ACC112 (cell line): ENCODE measurements at regions not wholly inside any gene's neighbourhood (a gene's known extent, or its start where the extent isn't known, plus 50 kb on each side); places are given as distances from the start of the nearest gene placed in this dataset.

ENCODE experiments used
- H2AFZ ChIP-seq: fragments of 200-600 bp; sonication (generic); one replicate; pipeline ENCODE4 v1.6.0; 2017; ENCODE audit warnings: antibody characterized with exemption, low read length; ENCODE audit not compliant: unreplicated experiment
- H3K27ac ChIP-seq: fragments of 200-600 bp; sonication (generic); 2 replicates; pipeline ENCODE4 v1.5.1; 2014; ENCODE audit warnings: low read depth, mild to moderate bottlenecking, antibody characterized with exemption, low read length, moderate library complexity
- H3K27me3 ChIP-seq: fragments of 200-600 bp; sonication (generic); 2 replicates; pipeline ENCODE4 v1.6.1; 2014; ENCODE audit warnings: mild to moderate bottlenecking, antibody characterized with exemption, low read length, moderate library complexity, mixed read lengths; ENCODE audit not compliant: insufficient read depth
- H3K36me3 ChIP-seq: fragments of 200-600 bp; sonication (generic); 2 replicates; pipeline ENCODE4 v1.6.1; 2016; ENCODE audit warnings: mild to moderate bottlenecking, antibody characterized with exemption, low read length, moderate library complexity, mixed read lengths; ENCODE audit not compliant: insufficient read depth
- H3K4me1 ChIP-seq: fragments of 200-600 bp; sonication (generic); one replicate; pipeline ENCODE4 v1.6.1; 2016; ENCODE audit warnings: low read length, mixed read lengths; ENCODE audit not compliant: insufficient read depth, unreplicated experiment, control insufficient read depth
- H3K4me3 ChIP-seq: fragments of 200-600 bp; sonication (generic); 2 replicates; pipeline ENCODE4 v1.5.1; 2014; ENCODE audit warnings: mild to moderate bottlenecking, low read depth, low read length
- H3K79me2 ChIP-seq: fragments of 200-600 bp; sonication (generic); one replicate; pipeline ENCODE4 v1.6.0; 2016; ENCODE audit warnings: low read length; ENCODE audit not compliant: control insufficient read depth, unreplicated experiment, insufficient read depth

- no peaks in the 10 kb centered on the region for H3K36me3 ChIP-seq
- H3K27ac ChIP-seq = no peak overlapping the region
- no peak overlapping the region for H2AFZ ChIP-seq
- H3K4me3 ChIP-seq = no peak overlapping the region
- no peaks in the 10 kb centered on the region for H3K79me2 ChIP-seq
- peaks cover 15% of the 10 kb centered on the region; the same call in 1 of the 2 replicates for H3K27me3 ChIP-seq
- H3K4me1 ChIP-seq = no peaks in the 10 kb centered on the region
Observed at GRCh38 chr20:22452442-22453011, 131.8 kb downstream of the FOXA2 start.

- Histone ChIP-seq H2AFZ (no peak overlapping the region), H3K27me3 (peaks cover 11% of the 10 kb centered on the region; the same call in 1 of the 2 replicates), H3K36me3 (no peaks in the 10 kb centered on the region), H3K4me3 (no peak overlapping the region), H3K4me1 (no peaks in the 10 kb centered on the region), H3K27ac (no peak overlapping the region), H3K79me2 (no peaks in the 10 kb centered on the region)
Observed at GRCh38 chr20:22450537-22450936, 133.8 kb downstream of the FOXA2 start.

GRCh38 chr20:22449188-22449973, 135.0 kb downstream of the FOXA2 start:
- Histone ChIP-seq H3K4me3 (no peak overlapping the region), H2AFZ (no peak overlapping the region), H3K36me3 (no peaks in the 10 kb centered on the region), H3K27ac (no peak overlapping the region), H3K79me2 (no peaks in the 10 kb centered on the region), H3K27me3 (peaks cover 11% of the 10 kb centered on the region; the same call in 1 of the 2 replicates), H3K4me1 (no peaks in the 10 kb centered on the region)

DNA sequence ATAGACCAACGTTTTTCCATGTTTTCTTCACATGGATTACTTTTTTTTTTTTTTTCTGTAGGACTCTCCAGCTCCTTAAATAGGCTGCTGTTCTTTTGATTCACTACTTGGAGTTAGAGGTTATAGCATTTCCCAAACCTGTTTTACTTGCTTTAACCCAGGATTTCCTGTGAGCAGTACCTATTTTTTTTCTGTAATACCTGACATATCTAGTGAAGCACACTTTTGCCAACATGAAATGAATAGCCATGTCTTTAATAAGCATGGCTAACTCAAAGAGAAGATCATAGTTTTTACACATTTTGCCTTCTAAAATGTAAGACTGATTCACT, 137.0 kb downstream of the FOXA2 start:
- H3K27me3 ChIP-seq = peaks cover 11% of the 10 kb centered on the region; the same call in 1 of the 2 replicates
- no peaks in the 10 kb centered on the region for H3K4me1 ChIP-seq
- no peak overlapping the region for H3K4me3 ChIP-seq
- no peak overlapping the region for H2AFZ ChIP-seq
- no peaks in the 10 kb centered on the region for H3K36me3 ChIP-seq
- H3K79me2 ChIP-seq = no peaks in the 10 kb centered on the region
- no peak overlapping the region for H3K27ac ChIP-seq

GRCh38 chr20:22446613-22447446, 137.5 kb downstream of the FOXA2 start:
- Histone ChIP-seq H3K27ac (no peak overlapping the region), H2AFZ (no peak overlapping the region)

DNA sequence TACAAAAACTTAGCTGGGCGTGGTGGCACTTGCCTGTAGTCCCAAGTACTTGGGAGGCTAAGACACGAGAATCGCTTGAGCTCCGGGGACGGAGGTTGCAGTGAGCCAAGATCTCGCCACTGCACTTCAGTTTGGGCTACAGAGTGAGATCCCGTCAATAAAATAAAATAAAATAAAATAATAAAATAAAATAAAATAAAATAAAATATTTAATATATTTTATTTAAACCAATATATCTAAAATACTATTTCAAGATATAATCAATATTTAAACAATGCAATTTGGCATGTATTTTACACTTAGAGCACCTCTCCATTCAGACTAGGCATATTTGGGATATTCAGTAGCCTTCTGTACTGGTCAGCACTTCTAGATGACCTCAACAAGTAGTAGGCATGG, 142.1 kb downstream of the FOXA2 start:
- no peak overlapping the region for H3K4me3 ChIP-seq
- no peak overlapping the region for H3K27ac ChIP-seq
- no peak overlapping the region for H2AFZ ChIP-seq
- H3K36me3 ChIP-seq = no peaks in the 10 kb centered on the region
- no peaks in the 10 kb centered on the region for H3K4me1 ChIP-seq
- no peaks in the 10 kb centered on the region for H3K79me2 ChIP-seq
- H3K27me3 ChIP-seq = no peaks in the 10 kb centered on the region

More at GRCh38 chr20:22446613-22447446, 137.5 kb downstream of the FOXA2 start:
- Histone ChIP-seq H3K4me1 (no peaks in the 10 kb centered on the region), H3K36me3 (no peaks in the 10 kb centered on the region), H3K4me3 (no peak overlapping the region), H3K79me2 (no peaks in the 10 kb centered on the region), H3K27me3 (peaks cover 11% of the 10 kb centered on the region; the same call in 1 of the 2 replicates)

DNA sequence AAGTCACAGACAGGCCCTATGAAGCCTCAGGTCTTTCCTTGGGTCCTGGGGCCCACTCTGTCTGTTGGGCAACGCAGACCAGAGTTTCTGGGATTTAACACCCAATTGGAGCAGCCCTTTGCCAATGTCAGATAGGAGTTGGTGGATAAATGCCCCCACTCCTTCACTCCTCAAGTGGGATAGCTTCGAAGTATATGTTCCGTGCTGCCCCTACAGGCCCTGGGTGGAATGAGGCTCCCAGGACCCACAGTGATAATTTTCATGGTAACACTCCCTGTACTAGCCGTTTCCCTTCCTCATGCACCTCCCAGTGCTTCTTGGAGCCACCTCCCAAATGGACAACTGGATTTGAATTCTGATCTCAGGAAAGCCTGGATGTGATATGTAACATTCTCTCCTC, 145.4 kb downstream of the FOXA2 start:
- H3K36me3 ChIP-seq = no peaks in the 10 kb centered on the region
- H3K79me2 ChIP-seq = no peaks in the 10 kb centered on the region
- no peak overlapping the region for H3K4me3 ChIP-seq
- H3K27ac ChIP-seq = no peak overlapping the region
- H3K4me1 ChIP-seq = no peaks in the 10 kb centered on the region
- H2AFZ ChIP-seq = no peak overlapping the region
- H3K27me3 ChIP-seq = no peaks in the 10 kb centered on the region

DNA sequence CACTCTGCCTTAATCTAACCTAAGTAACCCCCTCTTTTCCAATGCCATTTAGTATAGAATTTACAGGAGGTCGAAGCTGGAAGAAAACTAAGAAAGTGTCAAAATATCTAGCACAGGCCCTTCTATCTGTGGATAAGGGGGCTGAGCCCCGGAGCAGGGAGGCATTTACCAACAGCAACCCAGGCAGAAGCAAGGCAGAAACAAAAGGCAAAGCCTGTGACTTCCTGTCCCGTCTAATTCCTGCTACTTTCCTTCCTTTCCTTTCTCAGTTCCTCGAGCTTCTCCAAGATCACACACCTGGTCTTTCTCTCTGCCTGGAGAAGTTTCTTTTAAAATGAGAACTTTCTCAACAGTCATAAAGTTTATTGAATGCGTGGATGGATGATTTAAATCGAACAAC, 146.0 kb downstream of the FOXA2 start:
- Histone ChIP-seq H3K36me3 (no peaks in the 10 kb centered on the region), H3K27ac (no peak overlapping the region), H3K4me1 (no peaks in the 10 kb centered on the region), H3K27me3 (no peaks in the 10 kb centered on the region), H3K79me2 (no peaks in the 10 kb centered on the region), H3K4me3 (no peak overlapping the region), H2AFZ (no peak overlapping the region)

DNA sequence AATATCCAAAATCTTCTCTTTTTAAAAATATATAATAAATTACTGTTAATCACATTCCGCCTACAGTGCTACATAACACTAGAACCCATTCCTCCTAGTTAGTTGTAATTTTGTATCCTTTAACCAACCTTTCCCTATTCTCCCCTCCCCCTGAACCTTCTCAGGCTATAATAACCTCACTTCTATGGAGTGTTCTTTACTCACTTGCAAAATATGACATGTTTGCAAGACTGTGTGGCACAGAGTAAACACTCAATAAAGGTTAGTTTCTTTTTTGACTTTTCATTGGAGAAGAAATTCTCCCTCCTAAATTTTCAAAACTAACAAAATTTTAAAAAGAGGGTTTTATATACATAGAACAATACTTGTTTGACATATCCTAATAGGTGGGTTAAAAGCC, 147.0 kb downstream of the FOXA2 start:
- Histone ChIP-seq H3K36me3 (no peaks in the 10 kb centered on the region), H3K4me1 (no peaks in the 10 kb centered on the region), H3K27ac (no peak overlapping the region), H3K27me3 (no peaks in the 10 kb centered on the region), H3K4me3 (no peak overlapping the region), H2AFZ (no peak overlapping the region), H3K79me2 (no peaks in the 10 kb centered on the region)

- no peak overlapping the region for H2AFZ ChIP-seq
- H3K27me3 ChIP-seq = no peaks in the 10 kb centered on the region
- no peaks in the 10 kb centered on the region for H3K4me1 ChIP-seq
- H3K27ac ChIP-seq = no peak overlapping the region
- H3K36me3 ChIP-seq = no peaks in the 10 kb centered on the region
- no peak overlapping the region for H3K4me3 ChIP-seq
- no peaks in the 10 kb centered on the region for H3K79me2 ChIP-seq
Observed at GRCh38 chr20:22431419-22431818, 153.0 kb downstream of the FOXA2 start.
